ENCODE measurements at regions not wholly inside any gene's neighbourhood (a gene's known extent, or its start where the extent isn't known, plus 50 kb on each side); places are given as distances from the start of the nearest gene placed in this dataset.

DNA sequence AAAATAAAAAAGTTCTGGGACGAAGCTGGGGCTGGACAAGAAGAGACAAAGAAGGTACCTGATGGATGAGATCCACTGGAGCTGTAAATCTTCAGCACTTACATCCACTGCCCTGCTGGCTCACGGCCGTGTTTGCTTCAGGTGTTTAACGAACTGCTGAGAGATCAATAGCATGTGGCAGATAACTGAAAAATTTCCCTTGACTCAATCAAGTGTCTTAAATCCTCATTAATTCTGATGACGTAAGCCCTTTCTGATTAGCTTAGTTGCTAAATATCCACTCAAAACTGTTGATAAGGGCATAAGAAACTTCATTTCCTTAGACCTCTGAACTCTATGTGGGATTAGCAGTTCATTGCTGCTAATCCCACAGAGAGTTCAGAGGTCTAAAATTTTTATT, 354.2 kb upstream of the HS3ST1 start:
- in situ Hi-C loops (cut with MboI): no loop called here
- POLR2A ChIA-PET: no interaction called here
- 0% methylated on average over 5 of the region's 5 CpGs for WGBS (ENCODE audit: insufficient coverage, low coverage, missing lambda C conversion rate)

DNA sequence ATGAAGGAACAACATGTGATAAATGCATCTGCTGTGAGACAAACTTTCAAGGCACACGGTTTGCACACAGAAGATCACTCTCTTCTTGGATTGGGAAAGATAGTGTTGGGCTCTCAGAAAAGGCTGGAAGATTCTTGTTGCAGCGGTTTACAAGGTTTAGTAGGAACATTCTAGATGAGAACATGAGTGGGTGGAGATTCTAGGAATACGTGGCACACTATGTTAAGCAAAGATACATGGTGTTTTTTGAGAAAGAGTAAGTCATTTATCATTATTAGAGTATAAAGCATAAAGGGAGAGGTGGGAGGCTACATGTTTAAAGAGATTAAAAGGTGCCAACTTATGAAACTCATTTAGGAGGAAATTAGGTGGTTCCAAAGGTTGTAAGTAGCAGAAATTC, 348.8 kb upstream of the HS3ST1 start:
- FAIRE-seq (no peak), DNase-seq (ENCODE audit: extremely low read depth in 1 of 4, low spot score in 3 of 4) (no peak), ATAC-seq (no peak)
- Histone ChIP-seq H3K4me1 (replicated peaks in 1 of 2; ENCODE audit: control insufficient read depth in 2 of 2, insufficient read depth in 2 of 2, low read length in 2 of 2) (no peaks in the 10 kb centered on the region), H3K4me3 (no peak overlapping the region), H2AFZ (ENCODE audit: low read depth, low read length) (no peak overlapping the region), H3K79me2 (ENCODE audit: control insufficient read depth, insufficient read depth, low read length) (no peaks in the 10 kb centered on the region), H3K27me3 (ENCODE audit: control insufficient read depth in 2 of 2, insufficient read depth in 2 of 2, low read length in 2 of 2) (no peaks in the 10 kb centered on the region), H3K27ac (ENCODE audit: extremely low read depth, low read depth, low read length) (no peak overlapping the region), H3K9me3 (replicated peaks; ENCODE audit: control insufficient read depth, insufficient read depth, low read depth, low read length) (no peaks in the 10 kb centered on the region), H3K9me1 (ENCODE audit: control insufficient read depth, insufficient read depth, low read length) (no peaks in the 10 kb centered on the region), H4K20me1 (replicated peaks; ENCODE audit: control insufficient read depth, insufficient read depth, low read length) (no peaks in the 10 kb centered on the region), H3K36me3 (ENCODE audit: control insufficient read depth, insufficient read depth, low read length) (no peaks in the 10 kb centered on the region), H3K4me2 (ENCODE audit: insufficient read depth, low read length) (no peak overlapping the region), H3K9ac (ENCODE audit: insufficient read depth in 1 of 2, low read depth in 2 of 2, low read length in 2 of 2) (no peak overlapping the region)
- in situ Hi-C loops (cut with MboI) (no loop called here), intact Hi-C loops (cut with micrococcal nuclease) (no loop called here)
- WGBS (ENCODE audit: insufficient coverage, low coverage, missing lambda C conversion rate): 0% methylated on average over 3 of the region's 3 CpGs
- ChIA-PET POLR2A (no interaction called here), CTCF (ENCODE audit: low intra/inter-chr PET ratio) (no interaction called here)
- no TSS peak for BruUV-seq (replicated peaks)
- TF ChIP-seq POLR2H (tag; IDR thresholded peaks at IDR 0.05; ENCODE audit: low read depth): no peak
- no peak for TF ChIP-seq ZNF668 (CRISPR knock-in tag; IDR thresholded peaks at IDR 0.05)
- TF ChIP-seq GATAD2B (IDR thresholded peaks at IDR 0.05; ENCODE audit: borderline replicate concordance): no peak
- no peak for TF ChIP-seq TFAM (CRISPR knock-in tag; conservative IDR thresholded peaks at IDR 0.05)
- TF ChIP-seq CREBBP (IDR thresholded peaks at IDR 0.05; ENCODE audit: low read depth, low read length): no peak
- TF ChIP-seq MAFF (IDR thresholded peaks at IDR 0.05; ENCODE audit: low read length): no peak
- no peak for TF ChIP-seq DDX20 (tag; IDR thresholded peaks at IDR 0.05; ENCODE audit: low read depth)
- TF ChIP-seq, protein P1, sequence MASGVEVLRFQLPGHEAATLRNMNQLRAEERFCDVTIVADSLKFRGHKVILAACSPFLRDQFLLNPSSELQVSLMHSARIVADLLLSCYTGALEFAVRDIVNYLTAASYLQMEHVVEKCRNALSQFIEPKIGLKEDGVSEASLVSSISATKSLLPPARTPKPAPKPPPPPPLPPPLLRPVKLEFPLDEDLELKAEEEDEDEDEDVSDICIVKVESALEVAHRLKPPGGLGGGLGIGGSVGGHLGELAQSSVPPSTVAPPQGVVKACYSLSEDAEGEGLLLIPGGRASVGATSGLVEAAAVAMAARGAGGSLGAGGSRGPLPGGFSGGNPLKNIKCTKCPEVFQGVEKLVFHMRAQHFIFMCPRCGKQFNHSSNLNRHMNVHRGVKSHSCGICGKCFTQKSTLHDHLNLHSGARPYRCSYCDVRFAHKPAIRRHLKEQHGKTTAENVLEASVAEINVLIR (CRISPR knock-in tag; IDR thresholded peaks at IDR 0.05): no peak
- TF ChIP-seq ZNF57 (CRISPR knock-in tag; IDR thresholded peaks at IDR 0.05): no peak
- TF ChIP-seq, protein P2, sequence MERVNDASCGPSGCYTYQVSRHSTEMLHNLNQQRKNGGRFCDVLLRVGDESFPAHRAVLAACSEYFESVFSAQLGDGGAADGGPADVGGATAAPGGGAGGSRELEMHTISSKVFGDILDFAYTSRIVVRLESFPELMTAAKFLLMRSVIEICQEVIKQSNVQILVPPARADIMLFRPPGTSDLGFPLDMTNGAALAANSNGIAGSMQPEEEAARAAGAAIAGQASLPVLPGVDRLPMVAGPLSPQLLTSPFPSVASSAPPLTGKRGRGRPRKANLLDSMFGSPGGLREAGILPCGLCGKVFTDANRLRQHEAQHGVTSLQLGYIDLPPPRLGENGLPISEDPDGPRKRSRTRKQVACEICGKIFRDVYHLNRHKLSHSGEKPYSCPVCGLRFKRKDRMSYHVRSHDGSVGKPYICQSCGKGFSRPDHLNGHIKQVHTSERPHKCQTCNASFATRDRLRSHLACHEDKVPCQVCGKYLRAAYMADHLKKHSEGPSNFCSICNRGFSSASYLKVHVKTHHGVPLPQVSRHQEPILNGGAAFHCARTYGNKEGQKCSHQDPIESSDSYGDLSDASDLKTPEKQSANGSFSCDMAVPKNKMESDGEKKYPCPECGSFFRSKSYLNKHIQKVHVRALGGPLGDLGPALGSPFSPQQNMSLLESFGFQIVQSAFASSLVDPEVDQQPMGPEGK (CRISPR knock-in tag; IDR thresholded peaks at IDR 0.05; ENCODE audit: borderline replicate concordance): no peak
- no peak for TF ChIP-seq BRD4 (IDR thresholded peaks at IDR 0.05)
- TF ChIP-seq POLR3G (IDR thresholded peaks at IDR 0.05; ENCODE audit: extremely low read depth, insufficient read length, insufficient replicate concordance): no peak
- TF ChIP-seq ZC3H4 (CRISPR knock-in tag; IDR thresholded peaks at IDR 0.05; ENCODE audit: borderline replicate concordance): no peak
- TF ChIP-seq PHF21A (IDR thresholded peaks at IDR 0.05; ENCODE audit: borderline replicate concordance, low read depth): no peak
- no peak for TF ChIP-seq L3MBTL2 (IDR thresholded peaks at IDR 0.05)

More for the DNA sequence above, 354.2 kb upstream of the HS3ST1 start:
- H3K9me3 ChIP-seq (replicated peaks; ENCODE audit: control insufficient read depth, insufficient read depth, low read depth, low read length): no peaks in the 10 kb centered on the region
- intact Hi-C loops (cut with micrococcal nuclease): no loop called here
- H3K9me1 ChIP-seq (ENCODE audit: control insufficient read depth, insufficient read depth, low read length): no peaks in the 10 kb centered on the region
- H4K20me1 ChIP-seq (replicated peaks; ENCODE audit: control insufficient read depth, insufficient read depth, low read length): no peaks in the 10 kb centered on the region
- H3K27me3 ChIP-seq (ENCODE audit: control insufficient read depth in 2 of 2, insufficient read depth in 2 of 2, low read length in 2 of 2): no peaks in the 10 kb centered on the region
- CTCF ChIA-PET (ENCODE audit: low intra/inter-chr PET ratio): no interaction called here
- no peak overlapping the region for H3K27ac ChIP-seq (ENCODE audit: extremely low read depth, low read depth, low read length)
- ATAC-seq (no peak), DNase-seq (ENCODE audit: extremely low read depth in 1 of 4, low spot score in 3 of 4) (no peak), FAIRE-seq (no peak)
- H3K4me1 ChIP-seq (replicated peaks in 1 of 2; ENCODE audit: control insufficient read depth in 2 of 2, insufficient read depth in 2 of 2, low read length in 2 of 2): no peaks in the 10 kb centered on the region
- no peak overlapping the region for H2AFZ ChIP-seq (ENCODE audit: low read depth, low read length)
- no peaks in the 10 kb centered on the region for H3K79me2 ChIP-seq (ENCODE audit: control insufficient read depth, insufficient read depth, low read length)
- BruUV-seq (replicated peaks): no TSS peak
- H3K4me3 ChIP-seq: no peak overlapping the region
- no peak overlapping the region for H3K9ac ChIP-seq (ENCODE audit: insufficient read depth in 1 of 2, low read depth in 2 of 2, low read length in 2 of 2)
- no peak overlapping the region for H3K4me2 ChIP-seq (ENCODE audit: insufficient read depth, low read length)
- TF ChIP-seq ZNF830 (CRISPR knock-in tag; IDR thresholded peaks at IDR 0.05): no peak
- 0 out of 2 replicates have a peak, but pooled peaks have one; percentile 30 for TF ChIP-seq MAFK (IDR thresholded peaks at IDR 0.05; ENCODE audit: low read length)
- peak; percentile 34; the same call in 1 of the 2 replicates for TF ChIP-seq MAFF (IDR thresholded peaks at IDR 0.05; ENCODE audit: low read length)
- no peaks in the 10 kb centered on the region for H3K36me3 ChIP-seq (ENCODE audit: control insufficient read depth, insufficient read depth, low read length)

Measured in K562 (cell line).